Mammary epithelial cell (primary cell): ENCODE measurements at regions not wholly inside any gene's neighbourhood (a gene's known extent, or its start where the extent isn't known, plus 50 kb on each side); places are given as distances from the start of the nearest gene placed in this dataset.

Source experiments
- CTCF ChIP-seq, 2 donors: IDR thresholded peaks in 1 of 2; conservative IDR thresholded peaks in 1 of 2; 2 replicates each; pipeline ENCODE4 v1.5.1; 2011 to 2012; ENCODE audit warnings: inconsistent platforms in 2 of 2, low read length in 2 of 2, mild to moderate bottlenecking in 2 of 2, control low read depth in 1 of 2, low read depth in 1 of 2; ENCODE audit not compliant: insufficient read depth in 1 of 2; ENCODE audit errors: extremely low read depth in 1 of 2
- EZH2 ChIP-seq: IDR thresholded peaks from 2 replicates; pipeline ENCODE4 v1.6.1; 2012; ENCODE audit warnings: low read length, inconsistent platforms, borderline replicate concordance

- TF ChIP-seq CTCF (conservative IDR thresholded peaks at IDR 0.05 in 1 of 2, IDR thresholded peaks at IDR 0.05 in 1 of 2; ENCODE audit: extremely low read depth in 1 of 2, insufficient read depth in 1 of 2, low read depth in 1 of 2, low read length in 2 of 2) (no peak), EZH2 (no peak)
These were observed 109.3 kb upstream of the HAND1 start for GRCh38 chr5:154587123-154588026.
